LoVo (cell line): ENCODE measurements at regions not wholly inside any gene's neighbourhood (a gene's known extent, or its start where the extent isn't known, plus 50 kb on each side); places are given as distances from the start of the nearest gene placed in this dataset.
A peak's percentile ranks its signal among the peaks of the same experiment; 100 is the strongest.
"Not testable (repeated sequence)": the region's sequence is repeated elsewhere in the genome, so short reads cannot be mapped to it uniquely, and the experiment has no call there.

ENCODE experiments used
- DNase-seq: peaks from one replicate; pipeline ENCODE4 v3.0.0-alpha.2; 2016; ENCODE audit warnings: low spot score

GRCh38 chr2:184004289-184004947, 593.9 kb upstream of the ZNF804A start:
- no peak for DNase-seq

- DNase-seq = no peak
Measured at GRCh38 chr2:184004948-184005672, 593.2 kb upstream of the ZNF804A start.

- no peak for DNase-seq
Measured at GRCh38 chr2:184006998-184007397, 591.3 kb upstream of the ZNF804A start.

GRCh38 chr2:184026961-184027360, 571.4 kb upstream of the ZNF804A start:
- DNase-seq = no peak

- no peak for DNase-seq
Measured at GRCh38 chr2:184030245-184030644, 568.1 kb upstream of the ZNF804A start.

- DNase-seq = no peak
Measured at GRCh38 chr2:184030989-184031388, 567.3 kb upstream of the ZNF804A start.

GRCh38 chr2:184031402-184032147, 566.8 kb upstream of the ZNF804A start:
- DNase-seq = no peak

GRCh38 chr2:184032983-184033382, 565.3 kb upstream of the ZNF804A start:
- no peak for DNase-seq

GRCh38 chr2:184037273-184037672, 561.1 kb upstream of the ZNF804A start:
- no peak for DNase-seq

- no peak for DNase-seq
Measured at GRCh38 chr2:184039493-184039892, 558.8 kb upstream of the ZNF804A start.

GRCh38 chr2:184040230-184040629, 558.1 kb upstream of the ZNF804A start:
- no peak for DNase-seq

- no peak for DNase-seq
Measured at GRCh38 chr2:184041077-184041476, 557.3 kb upstream of the ZNF804A start.

- DNase-seq = no peak
Measured at GRCh38 chr2:184041777-184042176, 556.6 kb upstream of the ZNF804A start.

- no peak for DNase-seq
Measured at GRCh38 chr2:184047536-184047935, 550.8 kb upstream of the ZNF804A start.

GRCh38 chr2:184049566-184049965, 548.8 kb upstream of the ZNF804A start:
- DNase-seq = no peak

GRCh38 chr2:184053326-184053725, 545.0 kb upstream of the ZNF804A start:
- DNase-seq = peak; percentile 45

GRCh38 chr2:184054419-184054818, 543.9 kb upstream of the ZNF804A start:
- not testable (repeated sequence) for DNase-seq

GRCh38 chr2:184057910-184058309, 540.4 kb upstream of the ZNF804A start:
- no peak for DNase-seq

GRCh38 chr2:184060268-184060667, 538.1 kb upstream of the ZNF804A start:
- not testable (repeated sequence) for DNase-seq

GRCh38 chr2:184067502-184067901, 530.8 kb upstream of the ZNF804A start:
- DNase-seq = no peak

GRCh38 chr2:184072470-184072869, 525.9 kb upstream of the ZNF804A start:
- DNase-seq = no peak

- no peak for DNase-seq
Measured at GRCh38 chr2:184078496-184078895, 519.8 kb upstream of the ZNF804A start.

- DNase-seq = no peak
Measured at GRCh38 chr2:184091456-184091855, 506.9 kb upstream of the ZNF804A start.
